Neural progenitor cell (in vitro differentiated cells): ENCODE measurements at regions not wholly inside any gene's neighbourhood (a gene's known extent, or its start where the extent isn't known, plus 50 kb on each side); places are given as distances from the start of the nearest gene placed in this dataset.

Experiments used
- EZH2 ChIP-seq: fragments of 200-600 bp; sonication (generic); IDR thresholded peaks from 2 replicates; pipeline ENCODE4 v1.6.1; 2017; ENCODE audit warnings: antibody characterized with exemption, mild to moderate bottlenecking, moderate library complexity
- EZH2phosphoT487 ChIP-seq: fragments of 200-600 bp; sonication (generic); IDR thresholded peaks from 2 replicates; pipeline ENCODE4 v1.6.1; 2017; ENCODE audit warnings: antibody characterized with exemption
- TF ChIP-seq, protein P1 (sequence below): fragments of 200-600 bp; sonication (generic); IDR thresholded peaks from 2 replicates; pipeline ENCODE4 v1.5.1; 2017; ENCODE audit warnings: antibody characterized with exemption, mild to moderate bottlenecking

DNA sequence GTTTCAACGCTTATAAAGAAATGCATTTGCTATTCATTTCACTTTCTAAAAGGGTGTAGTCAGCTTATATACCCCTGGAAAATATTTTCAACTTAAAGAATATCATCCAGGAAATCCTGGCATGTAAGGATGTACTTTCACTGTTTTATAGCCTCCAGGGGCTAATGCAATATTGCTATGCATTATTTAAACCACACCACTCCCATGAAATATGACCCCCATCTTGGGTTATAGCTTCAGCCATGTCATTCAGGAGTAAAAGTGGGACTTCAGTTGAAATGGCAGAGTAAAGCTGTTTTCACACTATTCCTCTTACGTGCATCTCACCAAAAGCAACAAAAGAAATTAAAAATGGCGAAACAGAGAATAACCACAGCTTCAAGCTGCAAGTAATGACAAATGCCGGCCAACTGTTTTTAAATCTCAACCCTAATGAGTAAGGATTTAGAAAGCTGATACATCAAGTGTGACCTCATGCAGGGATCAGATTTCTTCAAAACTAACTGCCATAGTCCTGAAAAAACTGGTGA is 84.5 kb downstream of the COL6A6 start:
- TF ChIP-seq, protein P1, sequence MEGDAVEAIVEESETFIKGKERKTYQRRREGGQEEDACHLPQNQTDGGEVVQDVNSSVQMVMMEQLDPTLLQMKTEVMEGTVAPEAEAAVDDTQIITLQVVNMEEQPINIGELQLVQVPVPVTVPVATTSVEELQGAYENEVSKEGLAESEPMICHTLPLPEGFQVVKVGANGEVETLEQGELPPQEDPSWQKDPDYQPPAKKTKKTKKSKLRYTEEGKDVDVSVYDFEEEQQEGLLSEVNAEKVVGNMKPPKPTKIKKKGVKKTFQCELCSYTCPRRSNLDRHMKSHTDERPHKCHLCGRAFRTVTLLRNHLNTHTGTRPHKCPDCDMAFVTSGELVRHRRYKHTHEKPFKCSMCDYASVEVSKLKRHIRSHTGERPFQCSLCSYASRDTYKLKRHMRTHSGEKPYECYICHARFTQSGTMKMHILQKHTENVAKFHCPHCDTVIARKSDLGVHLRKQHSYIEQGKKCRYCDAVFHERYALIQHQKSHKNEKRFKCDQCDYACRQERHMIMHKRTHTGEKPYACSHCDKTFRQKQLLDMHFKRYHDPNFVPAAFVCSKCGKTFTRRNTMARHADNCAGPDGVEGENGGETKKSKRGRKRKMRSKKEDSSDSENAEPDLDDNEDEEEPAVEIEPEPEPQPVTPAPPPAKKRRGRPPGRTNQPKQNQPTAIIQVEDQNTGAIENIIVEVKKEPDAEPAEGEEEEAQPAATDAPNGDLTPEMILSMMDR = no peak
- TF ChIP-seq EZH2 (no peak), EZH2phosphoT487 (no peak)
